GM18873 (cell line): ENCODE measurements at regions not wholly inside any gene's neighbourhood (a gene's known extent, or its start where the extent isn't known, plus 50 kb on each side); places are given as distances from the start of the nearest gene placed in this dataset.
"Not testable (repeated sequence)": the region's sequence is repeated elsewhere in the genome, so short reads cannot be mapped to it uniquely, and the experiment has no call there.

Experiments used
- ATAC-seq: cut with Tn5 transposase; IDR thresholded peaks from one replicate; pipeline ENCODE4 v1.9.1; 2021; ENCODE audit warnings: mild to moderate bottlenecking, moderate library complexity, moderate number of reproducible peaks; ENCODE audit not compliant: unreplicated experiment, low FRiP score

DNA sequence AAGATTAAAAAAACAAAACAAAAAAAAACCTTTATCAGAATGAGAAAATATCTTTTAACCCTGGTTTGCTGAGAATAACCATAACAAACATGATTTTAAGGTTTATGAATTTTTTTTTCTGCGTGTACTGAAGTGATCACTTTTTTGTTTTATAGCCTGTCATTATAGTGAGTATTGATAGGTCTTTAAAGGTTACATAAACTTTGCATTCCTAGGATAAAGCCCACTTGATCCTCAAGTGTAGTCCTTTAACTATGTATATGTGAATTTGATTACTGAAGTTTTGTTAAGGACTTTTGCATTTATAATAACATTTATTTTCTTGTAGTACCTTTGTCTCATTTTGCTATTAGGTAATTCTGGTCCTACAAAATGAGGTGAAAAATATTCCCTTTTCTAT lies 709.8 kb upstream of the PCDH20 start:
- ATAC-seq: no peak

DNA sequence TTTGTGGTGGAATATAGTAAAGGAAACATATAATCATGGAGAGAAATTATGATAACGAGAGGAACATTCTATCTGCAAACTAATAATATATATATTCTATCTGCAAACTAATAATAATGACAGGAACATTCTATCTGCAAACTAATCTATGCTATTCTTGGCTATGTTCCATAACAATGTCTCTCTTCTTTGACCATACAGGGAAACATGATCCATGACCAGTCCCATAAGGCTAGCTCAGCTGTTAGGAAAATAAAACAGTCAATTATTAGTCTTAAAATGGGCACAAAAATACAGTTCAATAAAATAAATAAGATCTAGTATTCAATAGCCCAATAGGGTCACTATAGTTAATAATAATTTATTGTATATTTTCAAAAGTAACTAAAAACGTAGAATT lies 707.8 kb upstream of the PCDH20 start:
- no peak for ATAC-seq

DNA sequence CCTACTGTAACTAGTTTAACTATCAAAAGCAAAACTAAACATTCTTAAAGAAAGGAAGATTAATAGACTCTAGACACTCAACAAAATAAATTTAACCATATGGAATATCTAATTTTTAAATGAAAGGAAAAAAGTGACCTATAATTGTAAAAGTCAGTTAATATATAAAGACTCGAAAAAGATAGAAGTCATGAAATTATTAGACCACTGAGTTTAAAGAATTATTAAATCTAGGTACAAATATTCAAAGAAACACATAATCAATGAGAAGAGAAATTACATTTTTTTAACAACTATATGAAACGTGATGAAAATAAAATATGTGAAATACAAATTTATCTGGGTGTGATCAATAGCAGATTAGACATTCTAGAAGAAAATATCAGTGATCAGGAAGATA lies 706.8 kb upstream of the PCDH20 start:
- no peak for ATAC-seq

DNA sequence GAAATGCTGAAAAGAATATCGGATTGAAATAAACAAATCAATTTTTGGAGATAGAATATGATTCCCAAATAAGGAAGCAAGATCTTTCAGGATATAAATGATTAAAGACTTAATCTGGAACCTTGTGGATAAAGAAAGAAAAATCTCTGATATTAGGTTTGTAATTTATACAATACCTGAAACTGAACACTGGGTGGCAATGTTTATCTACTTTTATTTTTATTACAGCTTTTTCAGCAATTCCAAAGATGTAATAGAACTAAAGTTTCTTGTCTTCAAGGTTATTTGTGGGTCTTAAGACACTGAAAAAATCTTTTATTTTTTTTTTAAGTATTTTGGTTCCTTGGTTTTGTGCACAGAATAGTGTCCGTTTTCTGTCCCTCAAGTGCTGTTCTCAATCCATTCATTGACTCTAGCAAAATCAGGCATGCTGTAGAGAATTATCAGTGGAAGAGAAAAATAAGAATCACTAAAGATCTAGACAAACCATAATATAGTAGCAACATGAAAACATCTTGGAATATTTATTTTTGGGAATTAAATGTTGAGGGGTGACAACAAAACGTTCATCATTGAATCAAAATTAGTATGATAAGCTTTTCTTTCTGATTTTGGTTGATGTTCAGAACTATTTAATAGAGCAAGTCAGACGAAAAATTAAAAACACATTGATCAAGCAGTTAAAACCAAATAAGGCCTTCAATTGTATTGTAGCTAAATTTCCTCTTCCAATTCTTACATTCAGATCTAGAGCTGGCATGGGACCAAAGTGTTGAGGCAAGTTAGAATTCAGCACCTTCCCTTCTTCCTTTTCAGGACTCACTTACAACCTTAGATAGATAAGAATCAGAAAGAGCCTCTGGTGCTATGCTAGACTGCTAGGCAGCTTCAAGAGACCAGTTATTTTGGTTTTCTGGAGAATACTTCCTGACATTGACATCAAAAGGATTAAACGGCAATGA lies 704.4 kb upstream of the PCDH20 start:
- no peak for ATAC-seq

DNA sequence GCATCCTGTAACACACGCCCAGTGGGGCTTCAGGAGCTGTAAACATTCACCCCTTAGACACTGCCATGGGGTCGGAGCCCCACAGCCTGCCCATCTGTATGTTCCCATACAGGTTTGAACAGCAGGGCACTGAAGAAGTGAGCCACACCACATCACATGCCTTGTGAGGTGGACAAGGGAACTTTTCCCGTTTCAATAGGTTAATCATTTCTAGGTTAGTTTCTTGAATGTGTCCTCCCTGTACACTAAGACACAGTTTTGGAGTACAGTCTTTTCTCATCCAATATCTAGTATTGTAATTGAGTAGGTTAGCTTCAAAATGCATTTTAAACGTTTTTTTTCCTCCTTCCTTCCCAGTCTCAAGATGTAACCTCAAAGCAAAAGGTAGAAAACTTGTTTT lies 700.2 kb upstream of the PCDH20 start:
- ATAC-seq: no peak

DNA sequence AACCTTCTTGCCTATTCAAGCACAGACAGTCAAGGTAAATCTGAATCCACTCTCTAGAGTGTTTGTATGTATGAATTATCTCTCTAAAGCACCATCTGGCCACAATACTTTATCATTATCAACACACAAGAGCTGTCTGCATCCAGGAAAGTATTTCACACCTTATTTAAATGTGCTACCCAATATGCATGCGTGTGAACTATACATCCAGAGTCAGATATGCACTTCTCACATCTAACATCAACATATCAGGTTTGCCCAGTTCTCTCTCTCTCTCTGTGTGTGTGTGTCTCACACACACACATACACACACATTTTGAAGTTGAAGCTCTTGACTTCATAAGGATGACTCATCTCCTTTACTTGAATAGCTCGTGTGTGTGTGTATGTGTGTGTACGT lies 697.5 kb upstream of the PCDH20 start:
- no peak for ATAC-seq

DNA sequence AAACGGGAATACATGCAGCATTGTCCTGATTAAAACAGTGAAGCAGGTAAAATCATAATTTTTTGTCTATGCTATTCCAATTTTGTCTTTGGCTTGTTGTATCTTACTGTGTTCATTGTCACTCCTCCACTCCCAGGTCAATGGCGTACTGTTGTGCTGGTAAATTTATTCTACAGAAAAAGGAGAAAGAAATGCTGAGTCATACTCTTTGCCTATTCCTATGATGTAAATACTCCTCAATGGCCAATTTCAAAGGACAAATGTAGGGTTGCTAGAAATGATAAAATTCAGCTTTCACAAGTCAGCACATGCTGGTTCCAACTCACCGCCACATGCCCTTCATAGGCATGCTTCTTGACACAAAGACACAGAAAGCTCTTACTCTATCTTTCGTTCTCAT lies 694.4 kb upstream of the PCDH20 start:
- ATAC-seq: no peak

DNA sequence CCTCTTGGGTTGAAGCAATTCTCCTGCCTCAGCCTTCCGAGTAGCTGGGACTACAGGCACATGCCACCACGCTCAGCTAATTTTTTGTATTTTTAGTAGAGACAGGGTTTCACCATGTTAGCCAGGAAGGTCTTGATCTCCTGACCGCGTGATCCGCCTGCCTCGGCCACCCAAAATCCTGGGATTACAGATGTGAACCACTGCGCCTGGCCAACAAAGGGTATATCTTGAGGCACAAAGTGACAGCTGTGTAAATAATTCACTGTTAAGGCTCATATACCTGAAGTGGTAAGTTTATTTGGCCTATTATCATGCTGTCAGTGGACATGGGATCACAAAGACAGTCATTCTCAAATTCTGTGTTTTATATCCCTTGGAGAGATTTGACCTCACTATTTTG lies 688.5 kb upstream of the PCDH20 start:
- ATAC-seq: not testable (repeated sequence)

DNA sequence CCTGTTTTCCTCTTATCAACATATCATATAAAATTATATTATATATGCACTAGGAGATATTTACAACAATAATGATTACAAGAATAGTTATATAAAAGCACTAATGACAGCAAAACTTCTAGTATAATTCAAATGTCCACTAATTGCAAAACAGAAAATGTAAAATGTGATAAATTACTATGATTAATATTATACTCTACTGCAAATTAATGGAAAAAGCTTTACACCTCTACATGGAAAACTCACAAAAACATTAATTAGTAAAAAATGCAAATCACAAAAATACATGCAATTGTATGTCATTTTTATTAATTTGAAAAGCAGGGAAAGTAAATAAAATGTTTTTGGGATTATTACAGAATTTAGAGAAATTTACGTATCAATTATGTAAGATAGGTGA lies 681.0 kb upstream of the PCDH20 start:
- ATAC-seq: no peak

DNA sequence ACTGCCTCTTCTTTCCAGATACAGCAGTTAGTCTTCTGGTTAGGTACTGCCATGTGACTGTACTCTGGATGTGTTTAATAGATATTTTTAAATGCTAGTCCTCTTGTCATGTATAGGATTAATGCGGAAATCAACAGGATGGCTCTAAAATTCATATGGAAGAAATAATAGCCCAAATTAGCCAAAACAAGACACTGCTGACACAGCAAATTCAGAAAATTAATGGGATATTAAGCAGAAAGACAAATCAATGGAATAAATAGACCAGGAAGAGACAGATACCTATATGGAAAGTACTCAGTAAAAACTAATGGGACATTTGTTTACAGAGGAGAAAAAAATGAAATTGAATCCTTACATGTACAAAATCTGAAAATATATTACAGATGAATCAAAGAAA lies 679.3 kb upstream of the PCDH20 start:
- no peak for ATAC-seq

DNA sequence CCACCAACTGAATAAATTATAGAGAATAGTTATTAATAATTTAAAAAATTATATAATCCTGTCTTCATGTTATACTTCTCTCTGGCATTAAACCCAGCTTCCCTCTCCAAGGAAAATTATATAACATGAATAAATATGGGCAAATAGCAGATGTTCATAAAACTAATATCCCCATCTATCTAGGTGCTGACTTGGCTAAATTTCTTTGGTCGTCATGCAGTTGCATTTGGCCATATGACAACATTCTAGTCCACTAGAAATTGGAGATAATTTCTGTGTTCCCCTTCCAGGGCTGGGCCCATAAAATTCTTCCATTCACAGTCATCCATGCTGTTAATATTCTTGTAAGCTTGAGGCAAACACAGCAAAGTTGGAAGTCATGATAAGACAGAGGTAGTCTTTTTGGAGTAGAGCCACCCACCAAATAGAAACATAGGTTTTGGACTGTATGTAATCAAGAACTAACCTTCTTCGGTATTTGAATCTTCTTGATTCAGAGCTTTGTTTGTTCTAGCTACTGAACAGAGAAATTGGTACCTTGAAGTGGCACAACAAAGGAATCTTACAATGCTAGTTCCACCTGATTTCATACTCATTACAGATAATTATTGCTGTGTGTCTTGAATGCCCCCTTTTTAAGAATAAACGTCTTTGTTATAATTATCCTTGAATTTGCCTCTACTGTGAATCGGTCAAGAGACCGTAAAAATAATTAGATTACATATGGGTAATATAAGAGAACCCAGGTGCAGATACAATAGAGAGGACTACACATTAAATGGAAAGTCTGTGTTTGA lies 678.5 kb upstream of the PCDH20 start:
- no peak for ATAC-seq

DNA sequence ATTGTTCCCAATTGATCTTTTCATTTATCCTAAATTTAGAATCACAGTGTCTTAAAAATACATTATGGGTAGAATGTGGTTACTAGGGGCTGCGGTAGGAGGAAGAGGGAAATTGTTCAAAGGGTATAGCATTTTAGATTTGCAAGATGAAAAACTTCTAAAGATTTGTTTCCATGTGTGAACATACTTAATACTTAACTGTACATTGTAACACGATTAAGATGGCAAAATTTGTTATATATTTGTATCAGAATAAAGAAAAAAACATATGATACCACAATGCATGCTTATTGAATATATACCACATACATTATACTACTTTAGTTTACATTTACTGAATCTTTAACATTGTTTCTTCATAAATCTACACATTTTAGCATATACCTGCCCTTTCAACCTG lies 677.3 kb upstream of the PCDH20 start:
- no peak for ATAC-seq

DNA sequence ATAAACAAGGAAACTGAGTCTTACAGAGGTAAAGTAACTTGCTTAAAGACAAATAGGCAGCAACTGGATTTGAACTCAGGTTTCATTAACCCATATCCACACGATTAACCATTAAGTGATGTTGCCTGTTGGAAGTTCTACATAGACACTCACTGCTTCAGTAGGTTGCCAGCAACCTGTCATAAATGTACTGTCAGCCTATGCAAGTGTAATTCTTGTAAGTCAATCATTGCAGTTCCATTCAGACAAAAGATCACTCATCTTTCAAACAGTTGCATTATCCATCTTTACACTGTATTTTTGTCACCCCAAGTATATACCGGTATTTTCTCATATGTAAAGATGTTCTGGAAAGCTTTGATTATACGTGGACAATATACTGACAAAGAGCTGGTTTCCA lies 676.9 kb upstream of the PCDH20 start:
- no peak for ATAC-seq

DNA sequence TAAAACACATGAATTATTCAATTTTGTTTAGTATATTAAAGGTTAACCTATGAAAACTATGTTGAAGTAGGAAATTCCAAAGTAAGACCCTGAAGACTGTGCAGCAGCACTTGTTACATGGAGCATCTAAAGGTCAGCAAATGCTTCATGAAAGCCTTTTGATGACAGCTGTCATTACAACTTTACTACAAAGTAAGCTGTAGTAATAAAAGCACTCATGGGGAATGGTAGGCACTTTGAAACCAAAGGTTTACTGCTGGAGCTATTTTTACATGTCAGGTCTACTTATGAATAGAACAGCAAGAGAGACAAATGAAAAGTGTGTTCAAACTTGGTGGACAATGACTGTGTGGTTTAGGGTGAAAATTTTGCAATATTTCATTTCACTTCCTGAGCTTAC lies 672.5 kb upstream of the PCDH20 start:
- no peak for ATAC-seq

DNA sequence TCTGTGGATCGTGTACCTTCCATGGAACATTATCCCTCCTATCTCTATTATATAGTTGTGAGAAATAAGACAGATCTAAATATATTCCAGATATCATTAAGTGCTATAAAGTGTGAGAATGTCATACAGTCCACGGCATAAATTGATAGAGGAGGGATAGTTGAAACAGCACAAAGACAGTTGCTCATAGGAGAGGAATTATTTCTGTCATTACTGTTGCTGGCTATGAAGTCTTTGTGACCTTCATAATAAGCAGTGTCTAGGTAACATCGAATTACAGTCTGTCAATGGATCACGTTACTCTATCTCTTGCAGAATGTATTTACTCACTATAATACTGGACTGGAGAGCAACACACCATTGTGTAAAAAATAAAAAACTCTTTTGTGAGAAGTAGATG lies 671.5 kb upstream of the PCDH20 start:
- ATAC-seq: no peak

DNA sequence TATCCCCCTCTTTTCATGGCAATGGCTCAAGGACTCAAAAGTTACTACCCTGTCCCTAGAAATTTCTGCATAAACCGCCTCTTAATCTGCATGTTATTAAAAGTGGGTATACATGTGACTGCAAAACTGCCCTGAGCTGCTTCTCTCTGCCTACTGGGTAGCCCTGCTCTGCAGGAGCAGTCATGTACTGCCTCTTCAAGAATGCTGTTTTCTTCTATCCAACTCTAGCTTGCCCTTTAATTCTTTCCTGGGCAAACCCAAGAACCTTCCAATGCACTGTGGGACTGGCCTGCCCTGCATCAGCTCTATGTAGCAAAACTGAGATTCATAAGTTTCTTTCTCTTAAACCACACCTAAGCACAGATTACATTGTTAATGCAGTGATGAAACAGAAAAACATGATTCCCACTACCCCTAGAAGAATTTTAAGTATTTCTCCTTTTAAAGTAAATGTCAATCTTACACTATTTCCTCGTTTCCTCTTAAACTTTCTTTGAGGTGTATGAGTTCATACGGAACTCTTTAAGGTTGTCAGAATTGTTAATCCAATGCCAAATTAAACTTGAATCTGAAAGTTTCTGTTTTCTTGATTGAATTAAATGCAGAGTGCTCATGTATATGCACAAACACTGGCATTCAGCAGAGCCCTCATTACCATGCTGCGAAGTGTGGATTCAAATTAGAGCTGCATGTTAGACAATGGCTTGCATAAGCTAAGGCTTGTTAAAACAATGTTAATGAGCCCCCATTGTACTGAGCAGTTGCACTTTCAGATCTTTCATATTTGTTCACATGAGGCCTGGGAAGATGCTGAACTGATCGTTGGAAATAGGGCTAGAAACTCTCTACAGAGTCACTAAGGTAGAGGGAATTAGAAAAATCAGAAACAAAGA lies 669.9 kb upstream of the PCDH20 start:
- no peak for ATAC-seq

DNA sequence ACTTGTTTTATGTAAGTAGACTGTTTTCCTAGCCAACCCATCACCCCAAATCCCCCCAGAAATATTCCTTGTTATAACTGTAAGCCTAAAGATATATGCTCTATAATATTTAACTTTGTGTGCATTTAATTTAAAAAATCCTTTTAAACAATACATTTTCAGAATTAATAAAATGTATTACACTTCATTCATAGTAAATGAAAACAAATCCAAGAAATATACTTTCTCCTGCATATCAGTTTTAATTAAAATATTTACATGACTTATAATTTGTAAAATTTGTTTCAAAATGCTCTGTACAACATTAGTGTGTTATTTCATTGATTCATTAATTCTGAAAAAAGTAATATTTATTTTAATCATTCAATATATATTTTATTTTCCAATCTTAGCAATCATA lies 669.1 kb upstream of the PCDH20 start:
- ATAC-seq: no peak

DNA sequence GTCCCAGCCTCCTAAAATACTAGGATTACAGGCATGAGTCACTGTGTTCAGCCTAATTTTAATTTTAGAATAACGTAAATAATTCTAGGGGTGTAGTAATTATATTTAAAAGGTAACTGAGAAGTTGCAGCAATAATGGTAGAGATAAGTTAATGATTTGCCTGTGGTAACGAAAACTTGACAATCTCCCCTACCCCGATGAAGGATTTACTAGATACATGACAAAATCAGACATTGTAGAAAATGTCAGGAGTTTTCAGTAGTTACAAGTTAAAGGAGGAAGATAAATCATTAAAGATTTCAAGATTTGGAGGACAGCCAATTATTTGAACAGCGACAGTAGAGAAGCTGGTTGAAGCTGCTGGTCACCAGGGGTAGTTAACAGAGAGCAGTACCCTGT lies 652.2 kb upstream of the PCDH20 start:
- ATAC-seq: no peak

DNA sequence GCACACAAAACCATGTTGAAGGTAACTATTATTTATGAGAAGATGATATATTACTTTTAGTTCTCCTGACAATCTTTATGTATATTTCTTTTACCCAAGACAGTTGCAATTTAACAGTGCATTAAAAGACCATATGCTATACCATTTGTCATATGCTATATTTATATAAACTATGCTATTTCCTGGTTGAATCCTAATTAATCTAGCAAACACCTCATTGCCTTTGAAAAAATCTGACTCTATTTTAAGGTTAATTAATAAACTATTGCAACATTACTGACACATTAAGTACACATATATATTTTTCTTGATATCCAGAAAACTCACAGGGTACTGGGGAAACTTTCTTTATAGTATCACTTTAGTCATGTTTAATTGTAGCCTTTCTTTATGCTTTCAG lies 649.4 kb upstream of the PCDH20 start:
- ATAC-seq: no peak

DNA sequence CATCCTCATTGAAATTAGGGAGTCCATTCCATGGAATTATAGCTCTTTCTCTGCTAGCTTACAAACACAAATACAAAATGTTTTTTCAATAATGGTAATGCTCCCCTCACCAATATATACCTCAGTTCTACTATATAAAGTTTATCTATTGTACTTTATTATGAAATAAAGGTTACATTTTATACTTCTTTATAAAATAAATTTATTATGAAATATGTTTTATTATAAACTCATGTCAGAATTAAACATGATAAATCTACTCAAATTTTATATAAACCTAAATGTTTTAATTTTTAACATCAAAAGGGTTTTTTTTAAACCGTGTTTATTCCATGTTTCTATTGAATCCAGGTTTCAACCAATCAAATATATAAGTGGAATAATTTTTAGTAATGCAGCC lies 646.1 kb upstream of the PCDH20 start:
- no peak for ATAC-seq

DNA sequence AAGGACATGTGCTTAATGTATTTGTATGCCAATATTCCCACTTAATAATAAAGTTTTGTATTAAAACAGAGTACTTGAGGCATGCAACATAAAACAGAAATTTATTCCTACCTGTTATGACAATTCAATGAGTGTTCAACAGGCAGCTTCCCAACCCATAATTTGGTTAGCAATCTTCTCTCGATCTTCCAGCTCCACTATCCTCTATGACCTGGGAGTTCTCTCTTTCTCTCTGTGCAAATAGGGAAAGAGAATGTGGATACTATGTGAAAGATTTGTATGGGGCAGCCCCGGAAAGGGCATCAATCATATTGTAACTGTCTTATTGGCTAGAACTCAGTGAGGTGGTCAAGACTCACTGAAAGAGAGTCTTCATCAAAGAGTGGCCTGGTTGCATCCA lies 644.9 kb upstream of the PCDH20 start:
- ATAC-seq: no peak
